AG04449 (cell line): ENCODE measurements at regions not wholly inside any gene's neighbourhood (a gene's known extent, or its start where the extent isn't known, plus 50 kb on each side); places are given as distances from the start of the nearest gene placed in this dataset.

Experiments
- CTCF ChIA-PET: fragments of 350-600 bp; formaldehyde crosslinking; extraction: SDS; loops from one replicate; lab custom pipeline; 2021; ENCODE audit warnings: antibody characterized with exemption; lab: Yijun Ruan, JAX
- POLR2A ChIA-PET: fragments of 400-600, 350-600 bp; formaldehyde crosslinking; extraction: SDS; loops from one replicate; lab custom pipeline; 2020; ENCODE audit warnings: antibody characterized with exemption, inconsistent platforms; lab: Yijun Ruan, JAX
- DNase-seq: peaks from one replicate; pipeline ENCODE4 v3.0.0-alpha.2; 2010; ENCODE audit warnings: low read depth, low spot score
- H3K4me3 ChIP-seq: 2 replicates; pipeline ENCODE4 v1.5.1; 2011; ENCODE audit warnings: low read depth, mild to moderate bottlenecking, control low read depth, low read length
- CTCF ChIP-seq: IDR thresholded peaks from one replicate; pipeline ENCODE4 v1.5.1; 2011; ENCODE audit warnings: mild to moderate bottlenecking, moderate library complexity, low read length, control low read depth, inconsistent platforms; ENCODE audit not compliant: insufficient read depth; ENCODE audit errors: missing control alignments

DNA sequence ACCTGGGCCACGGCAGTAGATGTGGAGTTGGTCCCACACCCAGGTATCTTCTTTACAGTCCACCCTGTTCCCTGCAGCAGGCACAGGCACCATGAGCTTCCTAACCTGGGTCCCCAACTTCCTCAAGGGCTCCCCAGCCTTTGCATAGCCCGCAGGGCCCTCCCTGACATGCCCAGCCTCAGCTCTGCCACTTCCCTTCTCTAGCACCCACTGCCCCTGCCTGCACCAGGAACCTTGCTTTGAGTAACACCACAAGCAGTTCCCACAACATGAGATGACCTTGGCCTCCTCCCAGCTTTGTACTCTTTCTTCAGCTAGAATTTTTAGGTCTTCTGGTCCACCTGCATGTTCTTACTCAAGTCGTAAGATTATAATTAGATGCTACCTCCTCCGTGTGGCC is 92.2 kb upstream of the ZPBP start:
- ChIA-PET POLR2A (no interaction called here), CTCF (no interaction called here)
- H3K4me3 ChIP-seq = no peak overlapping the region
- DNase-seq = no peak
- no peak for TF ChIP-seq CTCF

- ChIA-PET CTCF (interaction anchor here (0.9 kb wide), 1 partner anchor 976 kb away, joined by 3 read pairs; no protein-coding TSS in a partner anchor), POLR2A (no interaction called here)
- DNase-seq = no peak
- no peak for TF ChIP-seq CTCF
- no peak overlapping the region for H3K4me3 ChIP-seq
These were observed 91.4 kb upstream of the ZPBP start for GRCh38 chr7:50184271-50184990.

DNA sequence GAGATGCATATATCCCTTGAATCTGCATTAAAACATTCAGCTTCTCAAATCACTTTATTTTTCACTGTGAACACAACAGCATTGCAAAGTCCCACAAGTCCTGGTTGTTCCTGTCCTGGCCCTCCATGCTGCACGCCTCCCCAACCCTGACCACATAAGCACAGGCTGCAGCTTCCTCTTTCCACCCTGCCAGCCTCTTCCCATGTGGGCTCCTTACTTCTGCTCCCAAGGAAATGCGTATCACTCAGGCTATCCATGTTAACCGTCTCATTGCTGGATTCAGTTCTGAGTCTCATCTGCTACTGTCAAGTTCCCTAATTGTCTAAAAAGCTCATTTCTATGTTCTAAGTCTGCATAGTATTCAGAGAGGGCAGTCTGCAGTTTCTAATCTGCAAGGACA is 89.7 kb upstream of the ZPBP start:
- TF ChIP-seq CTCF = no peak
- H3K4me3 ChIP-seq = no peak overlapping the region
- ChIA-PET CTCF (no interaction called here), POLR2A (no interaction called here)
- no peak for DNase-seq

- no peak overlapping the region for H3K4me3 ChIP-seq
- ChIA-PET CTCF (no interaction called here), POLR2A (no interaction called here)
- TF ChIP-seq CTCF = no peak
- DNase-seq = no peak
These were observed 88.0 kb upstream of the ZPBP start for GRCh38 chr7:50181081-50181480.

GRCh38 chr7:50178166-50178565 is 85.1 kb upstream of the ZPBP start:
- ChIA-PET POLR2A (no interaction called here), CTCF (no interaction called here)
- no peak for TF ChIP-seq CTCF
- no peak overlapping the region for H3K4me3 ChIP-seq
- DNase-seq = no peak

- ChIA-PET CTCF (no interaction called here), POLR2A (no interaction called here)
- DNase-seq = no peak
- no peak for TF ChIP-seq CTCF
- no peak overlapping the region for H3K4me3 ChIP-seq
These were observed 81.9 kb upstream of the ZPBP start for GRCh38 chr7:50174948-50175347.
